ENCODE measurements at regions not wholly inside any gene's neighbourhood (a gene's known extent, or its start where the extent isn't known, plus 50 kb on each side); places are given as distances from the start of the nearest gene placed in this dataset.

DNA sequence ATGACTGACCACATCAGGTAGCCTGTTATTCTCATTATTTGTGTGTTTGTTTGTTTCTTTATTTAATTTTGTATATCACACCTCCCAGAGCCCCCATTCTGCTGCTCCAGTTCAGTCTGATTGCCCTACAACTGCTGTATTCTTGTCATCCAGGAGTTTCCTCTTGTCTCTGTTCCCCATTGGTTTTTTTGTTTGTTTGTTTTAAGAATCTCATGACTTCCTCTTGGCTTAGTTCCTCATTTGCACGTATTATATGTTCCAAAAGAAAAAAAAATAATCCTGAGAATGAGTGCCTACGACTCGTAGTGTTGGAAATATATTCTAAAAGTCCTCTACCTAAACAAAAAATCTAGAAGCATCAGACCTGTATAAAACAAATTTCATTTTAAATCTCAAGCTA, 142.3 kb upstream of the SLIT2 start:
- ATAC-seq (no peak), DNase-seq (no peak)
- no peaks in the 10 kb centered on the region for H3K27me3 ChIP-seq
- no peak overlapping the region for H3K27ac ChIP-seq
- intact Hi-C loops (cut with DNase I), result no loop called here
- WGBS, 2 donors, result 15 to 29% methylated on average over 3 of the region's 3 CpGs
- H3K36me3 ChIP-seq (replicated peaks in 1 of 2; ENCODE audit: insufficient read depth in 1 of 2, low read depth in 2 of 2), result no peaks in the 10 kb centered on the region
- H3K4me1 ChIP-seq, result no peaks in the 10 kb centered on the region
- H3K9me3 ChIP-seq, result no peaks in the 10 kb centered on the region
- TF ChIP-seq POLR2A (IDR thresholded peaks at IDR 0.05), result no peak
- TF ChIP-seq, protein P1, sequence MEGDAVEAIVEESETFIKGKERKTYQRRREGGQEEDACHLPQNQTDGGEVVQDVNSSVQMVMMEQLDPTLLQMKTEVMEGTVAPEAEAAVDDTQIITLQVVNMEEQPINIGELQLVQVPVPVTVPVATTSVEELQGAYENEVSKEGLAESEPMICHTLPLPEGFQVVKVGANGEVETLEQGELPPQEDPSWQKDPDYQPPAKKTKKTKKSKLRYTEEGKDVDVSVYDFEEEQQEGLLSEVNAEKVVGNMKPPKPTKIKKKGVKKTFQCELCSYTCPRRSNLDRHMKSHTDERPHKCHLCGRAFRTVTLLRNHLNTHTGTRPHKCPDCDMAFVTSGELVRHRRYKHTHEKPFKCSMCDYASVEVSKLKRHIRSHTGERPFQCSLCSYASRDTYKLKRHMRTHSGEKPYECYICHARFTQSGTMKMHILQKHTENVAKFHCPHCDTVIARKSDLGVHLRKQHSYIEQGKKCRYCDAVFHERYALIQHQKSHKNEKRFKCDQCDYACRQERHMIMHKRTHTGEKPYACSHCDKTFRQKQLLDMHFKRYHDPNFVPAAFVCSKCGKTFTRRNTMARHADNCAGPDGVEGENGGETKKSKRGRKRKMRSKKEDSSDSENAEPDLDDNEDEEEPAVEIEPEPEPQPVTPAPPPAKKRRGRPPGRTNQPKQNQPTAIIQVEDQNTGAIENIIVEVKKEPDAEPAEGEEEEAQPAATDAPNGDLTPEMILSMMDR (IDR thresholded peaks at IDR 0.05), result no peak
- no peak overlapping the region for H3K4me3 ChIP-seq

DNA sequence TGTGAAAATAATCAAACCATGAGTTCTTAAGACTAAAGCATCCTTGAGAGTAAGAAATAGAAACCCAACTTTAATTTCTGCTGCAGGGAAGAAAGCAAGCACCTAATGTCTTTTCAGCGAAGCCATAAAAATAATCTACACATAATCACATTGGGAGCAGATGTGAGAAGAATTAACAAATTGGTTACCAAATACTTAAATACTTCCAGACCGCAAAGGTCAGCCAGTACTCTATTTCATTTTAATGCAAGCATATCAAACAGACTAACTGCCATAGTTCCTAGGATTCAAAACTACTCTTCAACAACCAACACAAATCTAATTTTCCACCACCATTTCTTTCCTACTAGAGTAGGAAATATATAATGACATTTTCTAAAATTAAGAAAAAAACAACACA, 144.8 kb upstream of the SLIT2 start:
- Histone ChIP-seq H3K4me3 (no peak overlapping the region), H3K4me1 (no peaks in the 10 kb centered on the region), H3K27me3 (no peaks in the 10 kb centered on the region), H3K27ac (no peak overlapping the region), H3K36me3 (replicated peaks in 1 of 2; ENCODE audit: insufficient read depth in 1 of 2, low read depth in 2 of 2) (no peaks in the 10 kb centered on the region), H3K9me3 (no peaks in the 10 kb centered on the region)
- 70 to 73% methylated on average over 2 of the region's 2 CpGs for WGBS, 2 donors
- DNase-seq (no peak), ATAC-seq (no peak)
- intact Hi-C loops (cut with DNase I), result no loop called here
- TF ChIP-seq, protein P1 (IDR thresholded peaks at IDR 0.05), result no peak
- TF ChIP-seq POLR2A (IDR thresholded peaks at IDR 0.05), result no peak

DNA sequence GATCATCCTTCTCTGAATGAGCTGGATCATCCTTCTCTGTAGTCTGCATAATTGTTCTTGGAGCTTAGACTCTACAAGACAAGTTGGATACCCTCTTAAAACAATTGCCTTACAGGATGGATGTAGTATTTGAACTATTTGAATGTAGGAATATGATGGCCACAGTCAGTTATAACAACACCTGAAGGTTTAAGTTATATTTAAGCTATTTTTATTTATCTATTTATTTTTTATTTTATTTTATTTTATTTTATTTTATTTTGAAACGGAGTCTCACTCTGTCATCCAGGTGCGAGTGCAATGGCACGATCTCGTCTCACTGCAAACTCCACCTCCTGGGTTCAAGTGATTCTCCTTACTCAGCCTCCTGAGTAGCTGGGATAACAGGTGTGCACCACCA, 149.9 kb upstream of the SLIT2 start:
- Histone ChIP-seq H3K4me1 (no peaks in the 10 kb centered on the region), H3K27ac (no peak overlapping the region), H3K36me3 (replicated peaks in 1 of 2; ENCODE audit: insufficient read depth in 1 of 2, low read depth in 2 of 2) (no peaks in the 10 kb centered on the region), H3K9me3 (no peaks in the 10 kb centered on the region), H3K27me3 (no peaks in the 10 kb centered on the region), H3K4me3 (no peak overlapping the region)
- no peak for DNase-seq
- TF ChIP-seq POLR2A (IDR thresholded peaks at IDR 0.05), result no peak
- TF ChIP-seq, protein P1 (IDR thresholded peaks at IDR 0.05), result no peak
- WGBS, 2 donors, result 78 to 80% methylated on average over 4 of the region's 4 CpGs
- intact Hi-C loops (cut with DNase I), result no loop called here
- no peak for ATAC-seq

DNA sequence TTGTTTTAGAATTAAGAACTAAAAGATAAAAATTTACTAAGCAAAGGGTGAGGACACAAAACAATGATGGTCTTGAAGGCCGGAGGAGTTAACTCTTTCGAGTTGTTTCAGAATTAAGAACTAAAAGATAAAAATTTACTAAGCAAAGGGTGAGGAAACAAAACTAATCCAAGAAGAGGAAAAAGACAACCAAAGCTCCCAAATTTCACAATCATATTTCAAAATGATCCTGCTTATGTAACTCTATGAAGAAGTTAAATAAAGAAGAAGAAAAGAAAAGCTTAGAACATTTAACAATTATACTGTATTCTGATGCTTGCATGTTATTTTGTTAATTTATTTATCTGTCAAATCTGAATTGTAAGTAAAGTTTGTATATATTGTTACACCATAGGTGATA, 154.8 kb upstream of the SLIT2 start:
- H3K27ac ChIP-seq, result no peak overlapping the region
- WGBS, 2 donors, result 43 to 44% methylated on average over 2 of the region's 2 CpGs
- no peak for TF ChIP-seq POLR2A (IDR thresholded peaks at IDR 0.05)
- TF ChIP-seq, protein P1 (IDR thresholded peaks at IDR 0.05), result no peak
- intact Hi-C loops (cut with DNase I), result no loop called here
- H3K27me3 ChIP-seq, result no peaks in the 10 kb centered on the region
- DNase-seq (no peak), ATAC-seq (no peak)
- H3K4me1 ChIP-seq, result no peaks in the 10 kb centered on the region
- no peak overlapping the region for H3K4me3 ChIP-seq
- H3K36me3 ChIP-seq (replicated peaks in 1 of 2; ENCODE audit: insufficient read depth in 1 of 2, low read depth in 2 of 2), result no peaks in the 10 kb centered on the region
- H3K9me3 ChIP-seq, result no peaks in the 10 kb centered on the region

DNA sequence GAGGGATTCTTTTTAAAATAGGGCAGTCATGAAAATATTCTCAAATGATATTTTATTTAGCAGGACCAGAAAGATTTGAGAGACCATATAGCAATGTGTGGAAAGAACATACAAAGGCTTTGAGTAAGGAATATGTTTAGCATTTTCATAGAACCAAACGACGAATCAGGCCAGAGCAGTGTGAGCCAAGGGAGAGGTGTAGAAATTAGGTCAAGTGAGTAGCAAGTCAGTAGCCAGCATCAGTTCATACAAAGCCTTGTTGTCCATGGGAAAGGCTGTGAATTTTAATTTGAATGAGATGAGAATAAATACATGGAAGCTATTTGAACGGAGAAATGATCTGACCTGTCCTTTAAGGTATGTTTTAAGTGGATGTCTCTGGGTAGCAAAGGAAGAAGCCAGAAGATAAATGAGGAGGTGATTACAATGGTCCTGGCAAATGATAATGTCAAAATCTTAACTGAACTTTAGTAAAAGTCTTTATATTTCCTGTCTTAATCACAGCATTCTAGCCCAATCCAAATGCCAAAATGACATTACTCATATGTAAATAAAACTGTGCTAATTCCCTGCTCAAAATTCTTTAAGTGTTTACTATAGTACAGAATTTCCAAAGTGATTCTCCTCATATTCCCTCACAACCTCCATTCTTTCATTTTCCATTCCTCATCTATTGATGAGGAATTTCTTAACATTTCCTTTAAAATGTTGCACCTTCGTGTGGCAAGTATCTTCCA, 155.7 kb upstream of the SLIT2 start:
- H3K4me1 ChIP-seq, result no peaks in the 10 kb centered on the region
- WGBS, 2 donors, result 55 to 63% methylated on average over 4 of the region's 4 CpGs
- no peak for TF ChIP-seq POLR2A (IDR thresholded peaks at IDR 0.05)
- TF ChIP-seq, protein P1 (IDR thresholded peaks at IDR 0.05), result no peak
- no peak overlapping the region for H3K4me3 ChIP-seq
- H3K27me3 ChIP-seq, result no peaks in the 10 kb centered on the region
- DNase-seq (no peak), ATAC-seq (no peak)
- H3K27ac ChIP-seq, result no peak overlapping the region
- no peaks in the 10 kb centered on the region for H3K9me3 ChIP-seq
- intact Hi-C loops (cut with DNase I), result no loop called here
- H3K36me3 ChIP-seq (replicated peaks in 1 of 2; ENCODE audit: insufficient read depth in 1 of 2, low read depth in 2 of 2), result no peaks in the 10 kb centered on the region
